ENCODE measurements at regions not wholly inside any gene's neighbourhood (a gene's known extent, or its start where the extent isn't known, plus 50 kb on each side); places are given as distances from the start of the nearest gene placed in this dataset.

DNA sequence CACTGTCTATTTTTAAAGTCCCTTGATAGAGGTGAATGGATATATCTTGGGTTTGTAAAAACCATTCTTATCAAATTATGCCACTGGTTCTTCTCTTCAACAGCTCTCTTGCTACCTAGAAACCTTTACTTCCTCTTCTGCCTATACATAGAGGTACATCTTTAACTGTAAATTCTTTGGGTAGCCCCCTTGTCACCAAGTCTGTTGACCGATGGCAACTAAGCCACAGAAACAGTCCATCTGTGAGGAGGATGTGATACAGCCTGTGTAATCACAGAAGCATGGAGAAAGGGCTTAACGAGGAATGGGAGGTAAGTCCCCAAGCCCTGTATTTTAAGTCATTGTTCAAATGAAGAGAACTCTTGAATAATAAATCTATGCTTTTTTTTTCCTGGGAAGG lies 246.5 kb upstream of the MDFIC2 start:
- no peak overlapping the region for H3K9ac ChIP-seq (ENCODE audit: insufficient read depth, low read length, poor library complexity, severe bottlenecking)
- H3K27ac Mint-ChIP-seq, result no peak overlapping the region
- no peak for DNase-seq
- peaks cover 0 to 5% (median 0%) of the 10 kb centered on the region in 7 donors for H3K9me3 Mint-ChIP-seq
- H3K4me2 ChIP-seq (replicated peaks; ENCODE audit: extremely low read depth, low read length, poor library complexity, severe bottlenecking), result no peak overlapping the region
- no peak overlapping the region for H2AFZ ChIP-seq (ENCODE audit: insufficient read depth, low read depth, low read length, poor library complexity, severe bottlenecking)
- H3K36me3 Mint-ChIP-seq, result no peaks in the 10 kb centered on the region
- H3K27me3 Mint-ChIP-seq (ENCODE audit: low read depth in 3 of 3), result no peaks in the 10 kb centered on the region
- H3K27ac ChIP-seq (ENCODE audit: low read depth in 1 of 2, low read length in 2 of 2), result no peak overlapping the region
- 17% methylated on average over 1 of the region's 2 CpGs for WGBS (ENCODE audit: insufficient coverage)
- no peaks in the 10 kb centered on the region for H3K4me1 ChIP-seq (ENCODE audit: control insufficient read depth in 1 of 2, insufficient read depth in 2 of 2, low read length in 2 of 2)
- H3K9me3 ChIP-seq (replicated peaks in 1 of 2; ENCODE audit: control insufficient read depth in 1 of 2, insufficient read depth in 1 of 2, low read length in 2 of 2), result no peaks in the 10 kb centered on the region
- H3K4me3 Mint-ChIP-seq, result no peak overlapping the region
- H3K79me2 ChIP-seq (ENCODE audit: insufficient read depth, low read length), result no peaks in the 10 kb centered on the region
- no peaks in the 10 kb centered on the region for H4K20me1 ChIP-seq (ENCODE audit: insufficient read depth, low read length)
- no peak overlapping the region for H3K4me3 ChIP-seq (replicated peaks in 1 of 3; ENCODE audit: low read depth in 2 of 3, low read length in 3 of 3)
- peaks cover 4% of the 10 kb centered on the region for H3K4me1 Mint-ChIP-seq
- intact Hi-C loops (cut with micrococcal nuclease), result no loop called here
- no peaks in the 10 kb centered on the region for H3K36me3 ChIP-seq (replicated peaks in 1 of 2; ENCODE audit: control insufficient read depth in 1 of 2, insufficient read depth in 2 of 2, low read length in 2 of 2)
- H3K27me3 ChIP-seq (ENCODE audit: control insufficient read depth in 2 of 2, insufficient read depth in 2 of 2, low read length in 2 of 2), result no peaks in the 10 kb centered on the region
- TF ChIP-seq, protein P1, sequence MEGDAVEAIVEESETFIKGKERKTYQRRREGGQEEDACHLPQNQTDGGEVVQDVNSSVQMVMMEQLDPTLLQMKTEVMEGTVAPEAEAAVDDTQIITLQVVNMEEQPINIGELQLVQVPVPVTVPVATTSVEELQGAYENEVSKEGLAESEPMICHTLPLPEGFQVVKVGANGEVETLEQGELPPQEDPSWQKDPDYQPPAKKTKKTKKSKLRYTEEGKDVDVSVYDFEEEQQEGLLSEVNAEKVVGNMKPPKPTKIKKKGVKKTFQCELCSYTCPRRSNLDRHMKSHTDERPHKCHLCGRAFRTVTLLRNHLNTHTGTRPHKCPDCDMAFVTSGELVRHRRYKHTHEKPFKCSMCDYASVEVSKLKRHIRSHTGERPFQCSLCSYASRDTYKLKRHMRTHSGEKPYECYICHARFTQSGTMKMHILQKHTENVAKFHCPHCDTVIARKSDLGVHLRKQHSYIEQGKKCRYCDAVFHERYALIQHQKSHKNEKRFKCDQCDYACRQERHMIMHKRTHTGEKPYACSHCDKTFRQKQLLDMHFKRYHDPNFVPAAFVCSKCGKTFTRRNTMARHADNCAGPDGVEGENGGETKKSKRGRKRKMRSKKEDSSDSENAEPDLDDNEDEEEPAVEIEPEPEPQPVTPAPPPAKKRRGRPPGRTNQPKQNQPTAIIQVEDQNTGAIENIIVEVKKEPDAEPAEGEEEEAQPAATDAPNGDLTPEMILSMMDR (IDR thresholded peaks at IDR 0.05), result no peak

DNA sequence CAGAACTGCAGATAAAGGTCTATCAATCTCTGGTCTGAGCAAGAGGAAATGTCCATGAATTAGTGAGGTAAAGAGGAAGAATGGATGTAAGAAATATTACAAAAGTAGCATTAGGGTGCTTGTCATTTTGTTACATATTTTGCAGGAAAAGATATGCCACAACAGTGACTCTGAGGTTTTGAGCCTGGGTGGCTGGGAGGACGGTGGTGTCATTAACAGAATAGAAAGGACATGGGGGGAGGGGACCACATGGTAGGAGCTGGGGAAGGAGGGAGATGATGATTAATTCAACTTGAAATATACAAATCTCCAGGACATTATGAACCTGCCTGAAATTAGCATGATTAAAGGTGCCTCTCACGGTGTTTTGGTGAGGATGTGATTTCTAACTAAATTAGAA lies 245.5 kb upstream of the MDFIC2 start:
- Histone ChIP-seq H4K20me1 (ENCODE audit: insufficient read depth, low read length) (no peaks in the 10 kb centered on the region), H3K4me1 (ENCODE audit: control insufficient read depth in 1 of 2, insufficient read depth in 2 of 2, low read length in 2 of 2) (no peaks in the 10 kb centered on the region), H3K27me3 (ENCODE audit: control insufficient read depth in 2 of 2, insufficient read depth in 2 of 2, low read length in 2 of 2) (no peaks in the 10 kb centered on the region), H3K9ac (ENCODE audit: insufficient read depth, low read length, poor library complexity, severe bottlenecking) (no peak overlapping the region), H3K27ac (ENCODE audit: low read depth in 1 of 2, low read length in 2 of 2) (no peak overlapping the region), H3K4me3 (replicated peaks in 1 of 3; ENCODE audit: low read depth in 2 of 3, low read length in 3 of 3) (no peak overlapping the region), H3K4me2 (replicated peaks; ENCODE audit: extremely low read depth, low read length, poor library complexity, severe bottlenecking) (no peak overlapping the region), H3K79me2 (ENCODE audit: insufficient read depth, low read length) (no peaks in the 10 kb centered on the region), H2AFZ (ENCODE audit: insufficient read depth, low read depth, low read length, poor library complexity, severe bottlenecking) (no peak overlapping the region), H3K9me3 (replicated peaks in 1 of 2; ENCODE audit: control insufficient read depth in 1 of 2, insufficient read depth in 1 of 2, low read length in 2 of 2) (no peaks in the 10 kb centered on the region), H3K36me3 (replicated peaks in 1 of 2; ENCODE audit: control insufficient read depth in 1 of 2, insufficient read depth in 2 of 2, low read length in 2 of 2) (no peaks in the 10 kb centered on the region)
- H3K36me3 Mint-ChIP-seq, result no peaks in the 10 kb centered on the region
- peaks cover 0 to 4% (median 0%) of the 10 kb centered on the region in 7 donors for H3K9me3 Mint-ChIP-seq
- H3K27ac Mint-ChIP-seq, result no peak overlapping the region
- H3K27me3 Mint-ChIP-seq (ENCODE audit: low read depth in 3 of 3), result no peaks in the 10 kb centered on the region
- DNase-seq, result no peak
- TF ChIP-seq, protein P1 (IDR thresholded peaks at IDR 0.05), result no peak
- H3K4me1 Mint-ChIP-seq, result peaks cover 4% of the 10 kb centered on the region
- no peak overlapping the region for H3K4me3 Mint-ChIP-seq
- no CpG with 5 or more reads among the region's 2 CpGs for WGBS (ENCODE audit: insufficient coverage)
- intact Hi-C loops (cut with micrococcal nuclease), result no loop called here
